Colonic mucosa (tissue), 4 donors: ENCODE measurements at regions not wholly inside any gene's neighbourhood (a gene's known extent, or its start where the extent isn't known, plus 50 kb on each side); places are given as distances from the start of the nearest gene placed in this dataset.
"Not testable (repeated sequence)": the region's sequence is repeated elsewhere in the genome, so short reads cannot be mapped to it uniquely, and the experiment has no call there.

Source experiments
- DNase-seq: peaks from one replicate; pipeline ENCODE4 v3.0.0-alpha.2; 2020
- H3K27ac ChIP-seq: fragments of 200-600 bp; one replicate; pipeline ENCODE4 v1.8.0; 2021
- H3K27me3 ChIP-seq: fragments of 200-600 bp; one replicate; pipeline ENCODE4 v1.8.0; 2021
- H3K36me3 ChIP-seq: fragments of 200-600 bp; one replicate; pipeline ENCODE4 v1.8.0; 2021
- H3K4me1 ChIP-seq: fragments of 200-600 bp; one replicate; pipeline ENCODE4 v1.8.0; 2021; ENCODE audit warnings: mild to moderate bottlenecking
- H3K4me3 ChIP-seq: fragments of 200-600 bp; one replicate; pipeline ENCODE4 v1.8.0; 2021
- H3K9ac ChIP-seq, 2 donors: one replicate each; pipeline ENCODE4 v1.7.0; 2013; ENCODE audit warnings: control low read depth in 2 of 2, low read depth in 2 of 2, low read length in 2 of 2
- H3K9me3 ChIP-seq: fragments of 200-600 bp; one replicate; pipeline ENCODE4 v1.8.0; 2021
- intact Hi-C: fragments of 100-400 bp; cut with DNase I; formaldehyde crosslinking; loops from one replicate; pipeline ENCODE4 v1.14.1; 2022
- TF ChIP-seq, protein P1 (sequence below): fragments of 200-600 bp; IDR thresholded peaks from one replicate; pipeline ENCODE4 v1.8.0; 2022; ENCODE audit warnings: antibody characterized with exemption, mild to moderate bottlenecking
- donor health status: healthy.
- donor health status: DM: no; HTN: no; CAD: no.
- donor health status: DM: no; HTN: no; CAD: no.

DNA sequence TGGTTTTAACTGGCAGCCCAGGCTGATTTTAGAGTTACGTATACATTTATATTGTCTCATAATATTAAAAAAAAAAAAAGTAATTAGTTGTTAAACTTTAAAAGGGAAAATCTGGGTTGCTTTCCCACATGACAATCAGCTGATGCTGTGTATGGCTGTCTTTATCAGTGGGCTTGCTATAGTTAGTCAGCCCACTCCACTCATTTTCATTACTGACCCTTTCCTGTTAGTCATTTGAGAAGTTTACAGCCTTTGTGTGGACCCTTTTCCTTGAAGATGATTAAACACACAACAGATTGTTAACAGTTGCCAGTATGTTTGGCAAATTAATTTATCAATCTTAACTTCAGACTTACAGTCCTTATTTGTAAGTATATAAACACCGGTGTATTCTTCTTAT, 164.5 kb upstream of the AGR3 start:
- no peak for DNase-seq
- intact Hi-C loops, result no loop called here
- no peaks in the 10 kb centered on the region for H3K27me3 ChIP-seq
- H3K4me3 ChIP-seq, result no peak overlapping the region
- no peaks in the 10 kb centered on the region for H3K36me3 ChIP-seq
- TF ChIP-seq, protein P1, sequence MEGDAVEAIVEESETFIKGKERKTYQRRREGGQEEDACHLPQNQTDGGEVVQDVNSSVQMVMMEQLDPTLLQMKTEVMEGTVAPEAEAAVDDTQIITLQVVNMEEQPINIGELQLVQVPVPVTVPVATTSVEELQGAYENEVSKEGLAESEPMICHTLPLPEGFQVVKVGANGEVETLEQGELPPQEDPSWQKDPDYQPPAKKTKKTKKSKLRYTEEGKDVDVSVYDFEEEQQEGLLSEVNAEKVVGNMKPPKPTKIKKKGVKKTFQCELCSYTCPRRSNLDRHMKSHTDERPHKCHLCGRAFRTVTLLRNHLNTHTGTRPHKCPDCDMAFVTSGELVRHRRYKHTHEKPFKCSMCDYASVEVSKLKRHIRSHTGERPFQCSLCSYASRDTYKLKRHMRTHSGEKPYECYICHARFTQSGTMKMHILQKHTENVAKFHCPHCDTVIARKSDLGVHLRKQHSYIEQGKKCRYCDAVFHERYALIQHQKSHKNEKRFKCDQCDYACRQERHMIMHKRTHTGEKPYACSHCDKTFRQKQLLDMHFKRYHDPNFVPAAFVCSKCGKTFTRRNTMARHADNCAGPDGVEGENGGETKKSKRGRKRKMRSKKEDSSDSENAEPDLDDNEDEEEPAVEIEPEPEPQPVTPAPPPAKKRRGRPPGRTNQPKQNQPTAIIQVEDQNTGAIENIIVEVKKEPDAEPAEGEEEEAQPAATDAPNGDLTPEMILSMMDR, result no peak
- H3K27ac ChIP-seq, result no peak overlapping the region
- no peaks in the 10 kb centered on the region for H3K9me3 ChIP-seq
- no peak overlapping the region for H3K9ac ChIP-seq
- H3K4me1 ChIP-seq, result no peaks in the 10 kb centered on the region

DNA sequence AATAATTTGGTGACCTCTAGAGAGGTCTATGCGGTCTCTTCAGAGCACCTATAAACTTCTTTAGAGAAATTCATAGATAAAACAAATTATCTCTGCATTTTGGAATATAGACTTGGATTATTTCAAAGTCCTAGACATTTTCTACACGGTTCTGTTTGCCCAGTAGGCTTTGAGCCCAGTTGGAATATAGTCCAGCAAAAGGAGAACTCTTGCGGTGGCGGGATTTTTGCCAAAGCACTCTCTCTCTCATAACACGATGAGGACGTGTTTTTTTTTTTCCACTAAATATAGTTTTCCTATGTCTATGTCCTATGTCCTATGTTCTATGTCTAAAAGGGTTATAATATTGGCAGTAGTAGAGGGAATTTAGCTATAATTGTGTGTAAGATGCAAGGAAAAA, 164.9 kb upstream of the AGR3 start:
- H3K27ac ChIP-seq, result no peak overlapping the region
- intact Hi-C loops, result no loop called here
- H3K9me3 ChIP-seq, result no peaks in the 10 kb centered on the region
- H3K36me3 ChIP-seq, result no peaks in the 10 kb centered on the region
- H3K4me1 ChIP-seq, result no peaks in the 10 kb centered on the region
- no peaks in the 10 kb centered on the region for H3K27me3 ChIP-seq
- no peak overlapping the region for H3K9ac ChIP-seq
- TF ChIP-seq, protein P1, result no peak
- H3K4me3 ChIP-seq, result no peak overlapping the region
- DNase-seq, result no peak

DNA sequence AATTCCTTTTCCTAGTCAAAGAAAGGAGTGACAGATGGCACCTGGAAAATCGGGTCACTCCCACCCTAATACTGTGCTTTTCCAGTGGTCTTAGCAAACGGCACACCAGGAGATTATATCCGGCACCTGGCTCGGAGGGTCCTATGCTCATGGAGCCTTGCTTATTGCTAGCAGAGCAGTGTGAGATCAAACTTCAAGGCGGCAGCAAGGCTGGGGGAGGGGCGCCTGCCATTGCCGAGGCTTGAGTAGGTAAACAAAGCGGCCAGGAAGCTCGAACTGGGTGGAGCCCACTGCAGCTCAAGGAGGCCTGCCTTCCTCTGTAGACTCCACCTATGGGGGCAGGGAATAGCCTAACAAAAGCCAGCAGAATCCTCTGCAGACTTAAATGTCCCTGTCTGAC, 171.4 kb upstream of the AGR3 start:
- H3K4me3 ChIP-seq, intact Hi-C loops, H3K9ac ChIP-seq, H3K4me1 ChIP-seq, DNase-seq, H3K9me3 ChIP-seq, H3K27me3 ChIP-seq, H3K27ac ChIP-seq, H3K36me3 ChIP-seq: not testable (repeated sequence)

DNA sequence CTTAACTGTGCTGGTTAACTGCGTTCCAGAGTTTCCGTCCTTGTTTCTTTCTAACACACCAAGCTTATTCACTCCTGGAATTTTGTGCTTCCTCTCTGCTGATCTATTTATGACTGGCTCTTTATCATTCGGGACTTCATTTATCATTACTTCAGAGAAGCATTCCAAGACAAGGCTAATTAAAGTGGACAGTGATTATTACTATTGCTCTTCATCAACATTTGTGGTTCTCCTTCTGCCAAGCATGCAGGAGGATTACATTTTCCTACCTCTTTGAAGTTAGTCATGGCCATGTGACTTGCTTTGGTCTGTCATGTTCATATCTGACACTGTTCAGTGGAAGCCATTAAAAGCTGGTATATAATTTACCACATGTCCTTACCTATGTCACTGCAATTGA, 172.4 kb upstream of the AGR3 start:
- no peaks in the 10 kb centered on the region for H3K9me3 ChIP-seq
- TF ChIP-seq, protein P1, result no peak
- no peak overlapping the region for H3K9ac ChIP-seq
- intact Hi-C loops, result no loop called here
- no peaks in the 10 kb centered on the region for H3K27me3 ChIP-seq
- no peaks in the 10 kb centered on the region for H3K36me3 ChIP-seq
- no peak overlapping the region for H3K27ac ChIP-seq
- no peak for DNase-seq
- no peak overlapping the region for H3K4me3 ChIP-seq
- H3K4me1 ChIP-seq, result no peaks in the 10 kb centered on the region

DNA sequence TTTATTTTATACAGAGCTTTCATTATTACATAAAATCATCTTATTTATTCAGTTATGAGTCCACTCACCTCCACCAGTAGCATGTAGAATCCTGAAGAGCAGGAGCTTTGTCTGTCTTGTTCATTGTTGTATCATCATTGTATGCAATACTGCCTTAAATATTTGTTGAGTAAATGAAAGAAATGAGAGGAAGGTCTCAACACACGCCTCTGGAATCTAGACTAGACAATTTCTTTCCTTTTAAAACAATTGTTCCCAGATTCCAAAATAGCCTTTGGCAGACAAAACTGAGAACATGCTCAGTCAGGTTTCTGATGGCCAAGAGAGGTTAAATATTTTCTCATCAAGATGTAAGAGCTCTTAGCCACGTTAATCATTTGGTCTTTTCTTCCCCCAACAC, 173.1 kb upstream of the AGR3 start:
- intact Hi-C loops, result no loop called here
- Histone ChIP-seq H3K9me3 (no peaks in the 10 kb centered on the region), H3K4me1 (no peaks in the 10 kb centered on the region), H3K27ac (no peak overlapping the region), H3K36me3 (no peaks in the 10 kb centered on the region), H3K4me3 (no peak overlapping the region), H3K9ac (no peak overlapping the region), H3K27me3 (no peaks in the 10 kb centered on the region)
- DNase-seq, result no peak
- TF ChIP-seq, protein P1, result no peak

DNA sequence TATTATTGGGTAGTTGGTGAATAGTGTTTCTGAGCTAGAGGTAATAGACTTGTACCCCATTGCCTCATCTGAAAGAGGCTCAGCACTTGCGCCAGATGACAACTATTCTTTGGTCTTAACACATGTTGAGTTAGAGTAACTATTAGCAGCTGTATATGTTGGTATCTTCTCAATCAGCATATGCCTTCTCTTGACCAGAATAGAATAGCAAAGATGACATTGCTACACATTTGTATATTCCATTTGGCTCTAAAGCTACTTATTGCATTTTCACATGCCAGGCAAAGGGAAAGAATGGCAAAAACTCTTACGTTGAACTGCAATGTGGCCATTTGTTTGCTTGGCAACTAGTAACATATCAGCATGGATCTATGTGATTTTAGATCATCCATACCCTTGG, 173.8 kb upstream of the AGR3 start:
- H3K9ac ChIP-seq, result no peak overlapping the region
- DNase-seq, result no peak
- H3K36me3 ChIP-seq, result no peaks in the 10 kb centered on the region
- no peaks in the 10 kb centered on the region for H3K27me3 ChIP-seq
- no peak overlapping the region for H3K27ac ChIP-seq
- H3K4me1 ChIP-seq, result no peaks in the 10 kb centered on the region
- no peak overlapping the region for H3K4me3 ChIP-seq
- intact Hi-C loops, result no loop called here
- TF ChIP-seq, protein P1, result no peak
- H3K9me3 ChIP-seq, result no peaks in the 10 kb centered on the region
